Neural cell (in vitro differentiated cells): ENCODE measurements at regions not wholly inside any gene's neighbourhood (a gene's known extent, or its start where the extent isn't known, plus 50 kb on each side); places are given as distances from the start of the nearest gene placed in this dataset.

Experiments
- H2AFZ ChIP-seq: fragments of 200-600, 300-800 bp; sonication (generic), shearing (Covaris generic); 2 replicates; pipeline ENCODE4 v1.6.0; 2014; ENCODE audit warnings: low read depth, mild to moderate bottlenecking, antibody characterized with exemption, low read length, moderate library complexity
- H3F3A ChIP-seq: fragments of 200-600 bp; shearing (Covaris generic); 2 replicates; pipeline ENCODE4 v1.6.1; 2016; ENCODE audit warnings: mild to moderate bottlenecking, moderate library complexity, mixed read lengths, antibody characterized with exemption, low read length; ENCODE audit not compliant: insufficient read depth, poor library complexity, severe bottlenecking
- H3K27ac ChIP-seq: fragments of 200-600, 300-800 bp; sonication (generic), shearing (Covaris generic); 2 replicates; pipeline ENCODE4 v1.5.1; 2014; ENCODE audit warnings: mild to moderate bottlenecking, low read length, moderate library complexity
- H3K27me3 ChIP-seq: fragments of 300-800, 200-600 bp; sonication (generic), shearing (Covaris generic); 2 replicates; pipeline ENCODE4 v1.6.0; 2014; ENCODE audit warnings: mild to moderate bottlenecking, low read depth, low read length, moderate library complexity; ENCODE audit not compliant: insufficient read depth
- H3K36me3 ChIP-seq: fragments of 300-800, 200-600 bp; sonication (generic), shearing (Covaris generic); 2 replicates; pipeline ENCODE4 v1.5.1; 2014; ENCODE audit warnings: mild to moderate bottlenecking, antibody characterized with exemption, low read length, moderate library complexity; ENCODE audit not compliant: insufficient read depth
- H3K4me2 ChIP-seq: fragments of 300-800, 200-600 bp; sonication (generic), shearing (Covaris generic); 2 replicates; pipeline ENCODE4 v1.6.0; 2014; ENCODE audit warnings: mild to moderate bottlenecking, low read length
- H3K4me3 ChIP-seq: fragments of 300-800, 200-600 bp; sonication (generic), shearing (Covaris generic); 2 replicates; pipeline ENCODE4 v1.5.1; 2014; ENCODE audit warnings: mild to moderate bottlenecking, low read length, moderate library complexity
- H3K79me2 ChIP-seq: fragments of 200-600 bp; shearing (Covaris generic); replicated peaks from 2 replicates; pipeline ENCODE4 v1.6.0; 2014; ENCODE audit warnings: mild to moderate bottlenecking, low read length, moderate library complexity; ENCODE audit not compliant: insufficient read depth
- H3K9ac ChIP-seq: fragments of 300-800, 200-600 bp; sonication (generic), shearing (Covaris generic); 2 replicates; pipeline ENCODE4 v1.6.1; 2016; ENCODE audit warnings: mild to moderate bottlenecking, low read length, mixed read lengths
- H3K9me2 ChIP-seq: fragments of 200-600 bp; shearing (Covaris generic); 2 replicates; pipeline ENCODE4 v1.6.1; 2016; ENCODE audit warnings: mild to moderate bottlenecking, low read length, mixed read lengths; ENCODE audit not compliant: insufficient read depth
- H3K9me3 ChIP-seq: fragments of 200-600, 300-800 bp; sonication (generic), shearing (Covaris generic); 2 replicates; pipeline ENCODE4 v1.6.1; 2016; ENCODE audit warnings: mild to moderate bottlenecking, mixed run types, low read length, moderate library complexity, mixed read lengths
- H4K20me1 ChIP-seq: fragments of 200-600 bp; shearing (Covaris generic); 2 replicates; pipeline ENCODE4 v1.6.1; 2016; ENCODE audit warnings: mild to moderate bottlenecking, mixed run types; ENCODE audit not compliant: insufficient read depth
- CTCF ChIP-seq: fragments of 450-650 bp; IDR thresholded peaks from 2 replicates; pipeline ENCODE4 v1.5.1; 2014; ENCODE audit warnings: antibody characterized with exemption, mild to moderate bottlenecking, moderate library complexity; ENCODE audit not compliant: poor library complexity, severe bottlenecking
- EZH2 ChIP-seq: fragments of 200-600, 300-800 bp; shearing (Covaris generic), sonication (generic); IDR thresholded peaks from 2 replicates; pipeline ENCODE4 v1.6.1; 2014; ENCODE audit warnings: antibody characterized with exemption, low read length, borderline replicate concordance, mild to moderate bottlenecking; ENCODE audit not compliant: insufficient read depth, poor library complexity, severe bottlenecking
- MXI1 ChIP-seq: fragments of 450-650 bp; conservative IDR thresholded peaks from 2 replicates; pipeline ENCODE4 v1.6.1; 2014; ENCODE audit warnings: antibody characterized with exemption, mild to moderate bottlenecking; ENCODE audit not compliant: poor library complexity, severe bottlenecking
- POLR2AphosphoS5 ChIP-seq: IDR thresholded peaks from 2 replicates; pipeline ENCODE4 v1.6.1; 2012
- RAD21 ChIP-seq: fragments of 450-650 bp; conservative IDR thresholded peaks from 2 replicates; pipeline ENCODE4 v1.6.1; 2014; ENCODE audit warnings: antibody characterized with exemption, mild to moderate bottlenecking, moderate library complexity
- REST ChIP-seq: IDR thresholded peaks from 2 replicates; pipeline ENCODE4 v1.6.1; 2012; ENCODE audit warnings: borderline replicate concordance
- SMC3 ChIP-seq: fragments of 450-650 bp; conservative IDR thresholded peaks from 2 replicates; pipeline ENCODE4 v1.6.1; 2014; ENCODE audit warnings: antibody characterized with exemption, mild to moderate bottlenecking, moderate library complexity; ENCODE audit not compliant: poor library complexity
- TAF1 ChIP-seq: IDR thresholded peaks from 2 replicates; pipeline ENCODE4 v1.6.1; 2012; ENCODE audit warnings: low read depth

- Histone ChIP-seq H3K9me2 (no peaks in the 10 kb centered on the region), H3K9ac (no peak overlapping the region), H3K9me3 (no peaks in the 10 kb centered on the region), H3K4me3 (no peak overlapping the region), H3K36me3 (no peaks in the 10 kb centered on the region), H2AFZ (no peak overlapping the region), H3K4me2 (no peak overlapping the region), H4K20me1 (no peaks in the 10 kb centered on the region), H3K79me2 (no peaks in the 10 kb centered on the region), H3K27me3 (no peaks in the 10 kb centered on the region), H3K27ac (no peak overlapping the region), H3F3A (no peaks in the 10 kb centered on the region)
- no peak for TF ChIP-seq CTCF
- TF ChIP-seq POLR2AphosphoS5 = no peak
- no peak for TF ChIP-seq SMC3
- TF ChIP-seq TAF1 = no peak
- TF ChIP-seq RAD21 = no peak
- TF ChIP-seq MXI1 = no peak
- no peak for TF ChIP-seq REST
- TF ChIP-seq EZH2 = no peak
These were observed 355.0 kb downstream of the SOCS6 start for GRCh38 chr18:70643812-70644211.

- TF ChIP-seq TAF1 = no peak
- TF ChIP-seq CTCF = no peak
- Histone ChIP-seq H3K4me3 (no peak overlapping the region), H3K36me3 (no peaks in the 10 kb centered on the region), H3K9ac (no peak overlapping the region), H3F3A (no peaks in the 10 kb centered on the region), H2AFZ (no peak overlapping the region), H3K9me2 (no peaks in the 10 kb centered on the region), H3K4me2 (no peak overlapping the region), H3K27ac (no peak overlapping the region), H3K9me3 (no peaks in the 10 kb centered on the region), H3K27me3 (no peaks in the 10 kb centered on the region), H4K20me1 (no peaks in the 10 kb centered on the region), H3K79me2 (no peaks in the 10 kb centered on the region)
These were observed 352.4 kb downstream of the SOCS6 start for GRCh38 chr18:70641156-70641775.
